Activated CD4-positive, alpha-beta T cell treated with anti-CD3 and anti-CD28 coated beads, Interleukin-2, amount 10 ng/mL, durations not matched to agents 7 days and 5 days (primary cell): ENCODE measurements at regions not wholly inside any gene's neighbourhood (a gene's known extent, or its start where the extent isn't known, plus 50 kb on each side); places are given as distances from the start of the nearest gene placed in this dataset.
"Not testable (repeated sequence)": the region's sequence is repeated elsewhere in the genome, so short reads cannot be mapped to it uniquely, and the experiment has no call there.

ENCODE experiments used
- CTCF ChIA-PET: fragments of 350-600 bp; sonication (Branson Sonifier 250); formaldehyde crosslinking; loops from one replicate; lab custom pipeline; 2021; ENCODE audit warnings: antibody characterized with exemption; lab: Charles Lee
- POLR2A ChIA-PET: fragments of 350-600 bp; sonication (Branson Sonifier 250); formaldehyde crosslinking; loops from one replicate; lab custom pipeline; 2021; ENCODE audit warnings: antibody characterized with exemption; lab: Charles Lee
- DNase-seq: peaks from one replicate; pipeline ENCODE4 v3.0.0-alpha.2; 2020
- H3K27ac Mint-ChIP-seq: one replicate; pipeline ENCODE4 v1.8.0; 2021; ENCODE audit warnings: mild to moderate bottlenecking, moderate library complexity, mixed read lengths
- H3K27me3 Mint-ChIP-seq: one replicate; pipeline ENCODE4 v1.8.0; 2021; ENCODE audit warnings: mixed read lengths
- H3K36me3 Mint-ChIP-seq: one replicate; pipeline ENCODE4 v1.8.0; 2021; ENCODE audit warnings: low read depth, mixed read lengths
- H3K4me1 Mint-ChIP-seq: one replicate; pipeline ENCODE4 v1.8.0; 2021; ENCODE audit warnings: mixed read lengths
- H3K4me3 Mint-ChIP-seq: one replicate; pipeline ENCODE4 v1.8.0; 2021; ENCODE audit warnings: mild to moderate bottlenecking, moderate library complexity, mixed read lengths
- H3K9me3 Mint-ChIP-seq: one replicate; pipeline ENCODE4 v1.8.0; 2021; ENCODE audit warnings: mixed read lengths

DNA sequence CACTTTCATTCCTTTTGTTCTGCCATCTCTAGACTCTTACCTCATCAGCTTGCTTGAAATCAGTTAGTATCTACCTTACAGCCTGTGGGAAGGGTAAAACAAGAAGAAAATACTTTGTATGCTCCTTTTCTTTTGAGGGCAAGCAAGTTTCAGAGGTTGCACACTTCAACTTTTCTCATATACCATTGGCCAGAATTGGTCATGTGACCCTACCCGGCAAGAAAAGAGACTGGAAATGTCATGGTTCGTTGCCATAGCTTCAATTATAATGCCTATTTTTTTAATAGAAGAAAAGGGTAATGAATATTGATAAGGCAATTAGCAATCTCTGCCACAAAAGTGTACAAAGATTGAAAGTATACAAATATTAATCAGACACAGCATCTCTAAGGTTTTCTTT, 346.7 kb upstream of the TACR3 start:
- Mint-ChIP-seq H3K4me3 (no peak overlapping the region), H3K27me3 (no peaks in the 10 kb centered on the region), H3K36me3 (no peaks in the 10 kb centered on the region), H3K4me1 (no peaks in the 10 kb centered on the region), H3K9me3 (no peaks in the 10 kb centered on the region), H3K27ac (no peak overlapping the region)
- CTCF ChIA-PET: no interaction called here
- POLR2A ChIA-PET: no interaction called here
- no peak for DNase-seq

DNA sequence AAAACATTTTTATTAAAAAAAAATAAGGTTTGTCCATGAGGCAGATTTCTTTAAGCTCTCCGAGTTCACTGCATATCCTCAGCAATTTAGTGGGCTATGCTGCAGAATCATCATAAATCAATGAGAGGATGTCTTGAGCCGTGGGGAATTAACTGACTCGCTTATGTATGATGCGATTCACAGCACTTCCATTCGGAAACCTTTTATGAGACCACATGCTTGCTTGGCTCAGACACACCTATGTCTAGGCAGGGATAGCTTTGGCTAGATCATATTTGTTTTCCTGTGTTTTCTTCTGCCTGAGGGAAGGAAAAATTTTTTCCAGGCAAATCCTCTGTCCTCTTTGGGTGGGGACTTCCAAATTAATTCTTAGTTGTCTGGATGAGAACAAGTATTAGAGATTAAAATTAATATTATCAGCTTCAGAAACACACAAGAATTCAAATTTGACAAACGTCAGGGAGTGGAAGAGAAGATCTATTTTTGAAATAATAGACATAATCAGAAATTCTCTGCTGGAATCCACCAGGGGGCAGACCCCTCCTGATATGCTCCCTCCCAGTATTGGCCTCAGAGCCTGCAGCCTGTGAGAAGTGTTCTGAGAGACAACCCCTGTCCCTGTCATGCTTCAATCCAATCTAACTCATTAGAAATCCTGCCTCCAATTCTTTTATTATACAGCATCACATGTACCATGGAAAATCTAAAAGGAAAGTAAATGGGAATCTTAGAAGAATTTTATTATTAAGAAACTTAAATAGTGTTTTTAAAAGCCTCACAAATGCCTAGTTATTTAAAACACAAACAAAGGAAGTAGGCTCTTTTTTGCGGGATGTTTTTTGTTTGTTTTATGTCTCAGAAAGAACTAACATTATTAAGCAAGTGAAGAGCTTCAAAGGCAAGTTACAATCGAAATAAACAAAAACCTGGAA, 345.1 kb upstream of the TACR3 start:
- CTCF ChIA-PET: no interaction called here
- Mint-ChIP-seq H3K4me3 (no peak overlapping the region), H3K36me3 (no peaks in the 10 kb centered on the region), H3K27ac (no peak overlapping the region), H3K27me3 (no peaks in the 10 kb centered on the region), H3K9me3 (no peaks in the 10 kb centered on the region), H3K4me1 (no peaks in the 10 kb centered on the region)
- no peak for DNase-seq
- POLR2A ChIA-PET: no interaction called here

DNA sequence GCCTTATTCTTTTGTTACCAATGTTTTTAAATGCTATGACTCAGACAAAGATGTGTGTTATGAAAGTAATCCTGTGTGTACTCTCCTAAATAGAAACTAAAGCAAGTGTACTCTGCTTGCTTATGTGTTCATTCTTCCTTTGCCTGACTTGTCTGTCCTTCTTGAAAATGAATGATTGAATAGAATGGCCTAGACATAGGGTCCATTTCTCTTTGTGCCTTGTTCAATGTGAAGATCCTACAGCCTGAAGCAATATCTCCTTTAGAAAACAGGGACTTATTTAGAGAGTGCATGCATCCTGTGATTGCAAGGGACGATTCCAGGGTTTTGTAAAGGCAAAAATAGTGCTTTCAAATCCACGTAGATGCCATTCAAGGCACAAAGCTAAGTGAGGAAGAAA, 343.6 kb upstream of the TACR3 start:
- H3K4me3 Mint-ChIP-seq: no peak overlapping the region
- H3K27me3 Mint-ChIP-seq: no peaks in the 10 kb centered on the region
- no peak for DNase-seq
- H3K9me3 Mint-ChIP-seq: no peaks in the 10 kb centered on the region
- H3K4me1 Mint-ChIP-seq: no peaks in the 10 kb centered on the region
- no peak overlapping the region for H3K27ac Mint-ChIP-seq
- no peaks in the 10 kb centered on the region for H3K36me3 Mint-ChIP-seq
- CTCF ChIA-PET: no interaction called here
- POLR2A ChIA-PET: no interaction called here

DNA sequence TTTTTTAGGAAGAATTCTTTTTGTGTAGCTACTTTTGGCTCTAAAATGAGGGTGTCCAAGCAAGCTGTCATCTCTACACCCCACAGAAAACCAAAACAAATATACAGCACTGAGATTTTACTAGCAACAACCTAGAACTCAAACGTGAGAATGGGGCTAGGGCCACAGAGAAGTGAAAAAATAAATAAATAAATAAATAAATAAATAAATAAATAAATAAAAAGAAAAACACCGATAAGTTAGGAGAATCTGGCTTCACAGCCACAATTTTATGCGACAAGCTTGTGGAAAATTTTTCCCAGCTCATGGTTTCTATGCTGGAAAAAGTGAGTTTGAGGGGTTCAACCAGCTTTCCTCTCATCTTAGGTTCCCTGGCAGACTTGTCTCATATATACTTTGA, 324.6 kb upstream of the TACR3 start:
- DNase-seq: no peak
- Mint-ChIP-seq H3K27ac (no peak overlapping the region), H3K36me3 (no peaks in the 10 kb centered on the region), H3K4me3 (no peak overlapping the region), H3K9me3 (no peaks in the 10 kb centered on the region), H3K4me1 (no peaks in the 10 kb centered on the region), H3K27me3 (no peaks in the 10 kb centered on the region)
- ChIA-PET POLR2A (no interaction called here), CTCF (interaction anchor here (0.7 kb wide), 1 partner anchor 1099 kb away, joined by 3 read pairs; no protein-coding TSS in a partner anchor)

DNA sequence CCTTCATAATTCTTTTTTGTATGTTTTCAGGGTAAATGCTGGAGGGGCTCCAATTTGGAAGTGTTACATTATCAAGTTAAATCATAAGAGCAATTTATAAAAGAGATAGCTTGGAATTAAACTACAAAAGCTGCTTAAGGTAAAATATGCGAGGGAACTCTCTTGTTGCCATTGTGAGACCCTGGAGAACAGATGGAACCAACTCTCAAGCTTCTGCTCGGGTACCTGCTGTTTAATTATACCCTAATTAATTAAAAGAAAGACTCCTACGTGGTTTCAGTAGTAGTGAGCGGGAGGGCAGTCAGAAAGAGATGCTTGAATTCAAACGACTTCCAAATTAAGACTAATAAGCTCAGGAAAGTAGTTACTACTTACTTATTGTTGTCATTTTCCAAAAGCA, 313.1 kb upstream of the TACR3 start:
- no peaks in the 10 kb centered on the region for H3K36me3 Mint-ChIP-seq
- H3K4me3 Mint-ChIP-seq: no peak overlapping the region
- POLR2A ChIA-PET: no interaction called here
- no peak for DNase-seq
- H3K9me3 Mint-ChIP-seq: peaks cover 10% of the 10 kb centered on the region
- peaks cover 3% of the 10 kb centered on the region for H3K4me1 Mint-ChIP-seq
- H3K27ac Mint-ChIP-seq: no peak overlapping the region
- CTCF ChIA-PET: no interaction called here
- no peaks in the 10 kb centered on the region for H3K27me3 Mint-ChIP-seq

DNA sequence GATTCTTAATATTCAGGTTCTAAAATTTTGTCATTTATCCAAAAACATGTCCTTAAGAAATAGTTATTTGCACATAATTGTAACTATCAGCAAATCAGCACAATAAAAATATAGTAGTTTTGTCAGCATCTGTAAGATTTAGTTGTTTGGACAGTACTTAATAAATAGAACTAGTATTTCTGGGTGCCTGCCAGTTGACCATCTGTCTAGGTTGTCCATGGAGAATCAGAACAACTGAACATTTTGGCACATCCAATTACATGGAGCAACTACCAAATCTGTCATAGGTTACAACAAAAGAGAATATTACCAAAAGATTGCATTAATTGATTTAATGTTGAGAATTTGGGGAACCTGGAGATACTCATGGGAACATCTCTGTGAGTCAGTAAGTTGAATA, 305.5 kb upstream of the TACR3 start:
- ChIA-PET POLR2A (no interaction called here), CTCF (no interaction called here)
- Mint-ChIP-seq H3K9me3 (peaks cover 6% of the 10 kb centered on the region), H3K4me3 (no peak overlapping the region), H3K4me1 (no peaks in the 10 kb centered on the region), H3K27me3 (no peaks in the 10 kb centered on the region), H3K27ac (no peak overlapping the region), H3K36me3 (no peaks in the 10 kb centered on the region)
- no peak for DNase-seq

DNA sequence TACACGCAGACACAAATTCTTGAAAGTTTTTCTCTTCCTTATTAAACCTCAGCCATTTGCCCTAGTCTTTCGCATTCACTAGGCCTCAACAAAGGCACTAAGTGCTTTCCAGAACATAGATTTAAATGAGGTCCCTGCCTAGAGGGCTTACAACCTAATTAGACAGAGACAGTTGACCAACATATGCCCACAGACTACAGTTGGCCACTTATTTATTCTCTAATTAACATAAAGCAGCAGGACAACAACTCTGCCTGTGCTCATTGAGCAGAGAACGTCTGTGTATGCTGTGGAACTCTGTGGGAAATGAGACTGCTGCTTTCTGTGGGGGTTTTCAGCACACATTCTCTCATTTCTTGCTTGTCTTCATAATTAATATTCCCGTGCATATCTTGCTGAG, 303.0 kb upstream of the TACR3 start:
- Mint-ChIP-seq H3K36me3 (no peaks in the 10 kb centered on the region), H3K27ac (no peak overlapping the region), H3K9me3 (peaks cover 3% of the 10 kb centered on the region), H3K4me1 (no peaks in the 10 kb centered on the region), H3K4me3 (no peak overlapping the region), H3K27me3 (no peaks in the 10 kb centered on the region)
- DNase-seq: no peak
- POLR2A ChIA-PET: no interaction called here
- CTCF ChIA-PET: no interaction called here

DNA sequence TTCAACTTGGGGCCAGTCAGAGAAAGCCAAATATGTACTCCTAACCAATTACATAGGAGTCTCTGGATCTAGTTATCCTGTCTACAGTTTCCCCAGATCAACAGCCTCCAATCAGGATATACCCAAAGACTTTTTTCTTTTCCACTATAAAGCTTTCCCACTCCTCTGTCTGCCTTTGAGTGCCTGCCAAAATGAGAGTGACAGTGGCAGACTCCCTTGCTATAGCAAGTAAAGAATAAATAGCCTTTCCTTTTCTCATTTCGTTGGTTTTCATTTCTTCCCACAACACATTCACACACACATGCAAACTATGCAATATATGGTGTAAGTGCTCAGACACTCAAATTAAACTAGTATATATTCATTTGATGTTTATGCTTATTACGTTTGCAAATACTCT, 302.4 kb upstream of the TACR3 start:
- peaks cover 3% of the 10 kb centered on the region for H3K9me3 Mint-ChIP-seq
- ChIA-PET POLR2A (no interaction called here), CTCF (no interaction called here)
- no peaks in the 10 kb centered on the region for H3K36me3 Mint-ChIP-seq
- no peaks in the 10 kb centered on the region for H3K27me3 Mint-ChIP-seq
- H3K4me3 Mint-ChIP-seq: no peak overlapping the region
- no peaks in the 10 kb centered on the region for H3K4me1 Mint-ChIP-seq
- DNase-seq: no peak
- no peak overlapping the region for H3K27ac Mint-ChIP-seq

DNA sequence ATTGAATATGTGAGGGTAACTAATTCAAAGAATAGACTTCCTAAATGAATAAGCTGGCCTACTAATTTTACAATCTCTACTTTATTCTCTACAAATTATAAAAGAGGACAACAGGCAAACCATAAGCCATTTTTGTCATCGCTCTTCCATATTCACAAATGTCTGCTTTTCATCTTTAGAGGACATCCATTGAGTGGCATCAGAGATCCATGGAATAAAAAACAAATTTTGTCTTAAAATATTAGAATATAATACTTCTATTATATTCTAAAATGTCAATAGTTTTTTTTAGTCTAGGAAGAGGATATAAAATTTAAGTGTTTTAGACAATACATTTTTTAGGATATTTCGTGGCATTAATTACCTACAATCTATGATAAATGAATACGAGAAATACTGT, 300.9 kb upstream of the TACR3 start:
- H3K27ac Mint-ChIP-seq: no peak overlapping the region
- no peak for DNase-seq
- peaks cover 1% of the 10 kb centered on the region for H3K9me3 Mint-ChIP-seq
- H3K4me1 Mint-ChIP-seq: no peaks in the 10 kb centered on the region
- no peak overlapping the region for H3K4me3 Mint-ChIP-seq
- ChIA-PET POLR2A (no interaction called here), CTCF (no interaction called here)
- no peaks in the 10 kb centered on the region for H3K36me3 Mint-ChIP-seq
- no peaks in the 10 kb centered on the region for H3K27me3 Mint-ChIP-seq

DNA sequence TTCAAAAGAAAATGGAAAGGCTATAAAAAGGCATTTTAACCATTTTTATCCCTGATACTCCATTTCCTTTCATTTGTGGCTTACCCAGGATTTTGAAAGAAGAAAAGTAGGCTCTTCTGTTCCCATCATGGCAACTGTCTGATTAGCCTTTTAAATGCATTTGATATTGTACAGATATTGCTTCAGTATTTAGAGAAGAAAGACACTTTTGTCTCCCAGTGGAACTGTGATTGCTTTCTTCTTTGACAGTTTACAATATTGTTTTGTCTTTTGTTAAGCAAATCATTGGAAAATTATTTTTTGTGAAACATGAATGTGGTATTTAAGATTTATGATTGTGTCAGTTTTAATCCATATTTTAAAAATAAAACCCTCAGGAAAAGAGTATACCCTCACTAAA, 297.4 kb upstream of the TACR3 start:
- Mint-ChIP-seq H3K9me3 (peaks cover 3% of the 10 kb centered on the region), H3K36me3 (no peaks in the 10 kb centered on the region), H3K27ac (no peak overlapping the region), H3K27me3 (no peaks in the 10 kb centered on the region), H3K4me1 (no peaks in the 10 kb centered on the region), H3K4me3 (no peak overlapping the region)
- ChIA-PET POLR2A (no interaction called here), CTCF (no interaction called here)
- DNase-seq: no peak

DNA sequence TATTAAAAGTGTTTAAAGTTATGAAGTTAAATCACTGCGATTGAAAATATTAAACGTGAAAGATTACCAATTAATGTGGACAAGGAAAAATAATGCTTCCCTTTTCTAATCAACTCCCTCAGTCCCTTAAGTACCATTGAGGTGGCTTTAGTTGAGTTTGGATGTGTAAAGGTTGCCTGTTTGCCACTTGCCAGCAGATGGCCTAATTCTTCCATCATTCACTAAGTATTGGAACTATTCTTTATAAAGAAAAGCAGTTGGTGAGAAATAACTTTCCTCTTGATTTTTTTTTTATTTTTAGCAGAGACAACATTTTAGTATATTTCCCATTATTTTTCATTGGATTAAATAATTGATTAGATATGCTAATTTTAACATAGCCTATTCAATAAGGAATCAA, 295.9 kb upstream of the TACR3 start:
- peaks cover 3% of the 10 kb centered on the region for H3K9me3 Mint-ChIP-seq
- H3K36me3 Mint-ChIP-seq: no peaks in the 10 kb centered on the region
- ChIA-PET POLR2A (no interaction called here), CTCF (no interaction called here)
- H3K4me3 Mint-ChIP-seq: no peak overlapping the region
- no peak overlapping the region for H3K27ac Mint-ChIP-seq
- H3K4me1 Mint-ChIP-seq: no peaks in the 10 kb centered on the region
- no peak for DNase-seq
- H3K27me3 Mint-ChIP-seq: no peaks in the 10 kb centered on the region

DNA sequence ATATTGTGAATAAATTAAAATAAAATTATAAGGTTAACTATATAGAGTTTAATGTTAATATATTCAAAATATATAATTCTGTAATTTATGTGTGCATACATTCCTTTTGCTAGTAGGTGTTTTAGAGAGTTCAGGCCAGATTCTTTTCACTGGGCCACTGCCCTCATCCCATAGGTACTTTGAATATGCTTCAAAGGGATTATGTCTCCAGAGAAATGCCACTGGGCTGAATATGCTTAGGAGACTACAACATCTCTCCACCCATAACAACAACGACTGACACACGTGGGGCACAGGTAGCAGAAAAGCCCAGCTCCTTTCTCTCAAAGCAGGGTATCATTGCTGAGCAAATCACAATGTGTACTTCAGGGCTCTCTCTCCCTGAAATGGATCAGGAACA, 290.9 kb upstream of the TACR3 start:
- Mint-ChIP-seq H3K9me3 (peaks cover 10% of the 10 kb centered on the region), H3K27ac (no peak overlapping the region), H3K4me3 (no peak overlapping the region), H3K36me3 (no peaks in the 10 kb centered on the region), H3K27me3 (no peaks in the 10 kb centered on the region), H3K4me1 (no peaks in the 10 kb centered on the region)
- ChIA-PET POLR2A (no interaction called here), CTCF (no interaction called here)
- no peak for DNase-seq

DNA sequence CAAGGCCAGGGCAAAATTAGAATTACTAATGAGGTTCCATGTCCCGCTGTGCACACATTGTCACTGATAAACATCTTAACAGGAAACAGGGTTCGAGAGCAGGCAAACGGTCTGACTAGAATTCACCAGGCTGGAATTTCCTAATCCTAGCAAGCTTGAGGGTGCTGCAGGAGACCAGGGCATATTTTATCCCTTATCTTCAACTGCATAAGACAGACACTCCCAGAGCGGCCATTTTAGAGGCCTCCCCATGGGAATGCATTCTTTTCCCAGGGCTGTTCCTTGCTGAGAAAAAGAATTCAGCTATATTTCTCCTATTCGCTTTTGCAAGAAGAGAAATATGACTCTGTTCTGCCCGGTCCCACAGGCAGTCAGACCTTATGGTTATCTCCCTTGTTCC, 282.5 kb upstream of the TACR3 start:
- H3K27ac Mint-ChIP-seq, H3K4me1 Mint-ChIP-seq, DNase-seq, H3K36me3 Mint-ChIP-seq, CTCF ChIA-PET, POLR2A ChIA-PET, H3K27me3 Mint-ChIP-seq, H3K4me3 Mint-ChIP-seq: not testable (repeated sequence)
- H3K9me3 Mint-ChIP-seq: peaks cover 20% of the 10 kb centered on the region

DNA sequence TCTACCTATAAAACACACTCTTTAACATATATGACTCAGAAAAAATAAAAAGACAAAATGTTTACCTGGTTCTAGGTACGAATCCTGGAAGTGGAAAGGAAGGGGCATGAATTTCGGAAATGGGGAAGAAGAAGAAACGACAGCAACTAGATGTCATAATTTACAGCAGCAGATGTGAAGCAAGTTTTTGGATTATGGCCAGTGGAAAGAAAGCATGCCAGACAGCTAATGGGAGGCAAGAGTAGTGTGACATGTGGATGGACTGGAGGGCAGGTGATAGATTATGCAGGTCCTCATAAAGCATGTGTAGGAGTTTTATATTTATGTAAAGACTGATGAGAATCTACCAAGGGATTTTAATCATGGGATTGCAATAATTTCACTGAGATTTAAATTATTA, 279.0 kb upstream of the TACR3 start:
- no peak overlapping the region for H3K27ac Mint-ChIP-seq
- DNase-seq: no peak

More for the DNA sequence above, 279.0 kb upstream of the TACR3 start:
- ChIA-PET POLR2A (no interaction called here), CTCF (no interaction called here)
- Mint-ChIP-seq H3K4me3 (no peak overlapping the region), H3K27me3 (no peaks in the 10 kb centered on the region), H3K9me3 (peaks cover 18% of the 10 kb centered on the region), H3K36me3 (no peaks in the 10 kb centered on the region), H3K4me1 (no peaks in the 10 kb centered on the region)
